ENCODE measurements at regions not wholly inside any gene's neighbourhood (a gene's known extent, or its start where the extent isn't known, plus 50 kb on each side); places are given as distances from the start of the nearest gene placed in this dataset.

GRCh38 chr15:47213883-47214282, 503.4 kb upstream of the SEMA6D start:
- Histone ChIP-seq H3K27ac (ENCODE audit: low read length) (no peak overlapping the region), H3K4me1 (ENCODE audit: low read length) (no peaks in the 10 kb centered on the region)

GRCh38 chr15:47218295-47218694, 499.0 kb upstream of the SEMA6D start:
- TF ChIP-seq EZH2 (optimal IDR thresholded peaks at IDR 0.05; ENCODE audit: low read depth, low read length) (no peak), EZH2phosphoT487 (IDR thresholded peaks at IDR 0.05; ENCODE audit: low read length) (no peak), CTCF (IDR thresholded peaks at IDR 0.05; ENCODE audit: low read length) (no peak)
- no peaks in the 10 kb centered on the region for H3K27me3 ChIP-seq (replicated peaks; ENCODE audit: insufficient read depth, low read length)
- H3K4me2 ChIP-seq (ENCODE audit: low read depth, low read length), result no peak overlapping the region
- H3K4me1 ChIP-seq (ENCODE audit: low read length), result no peaks in the 10 kb centered on the region
- H3K9ac ChIP-seq (ENCODE audit: low read length), result no peak overlapping the region
- no peaks in the 10 kb centered on the region for H3K9me3 ChIP-seq (replicated peaks; ENCODE audit: insufficient read depth, low read length)
- H3K36me3 ChIP-seq (replicated peaks; ENCODE audit: insufficient read depth, low read length), result no peaks in the 10 kb centered on the region
- no peaks in the 10 kb centered on the region for H3K9me2 ChIP-seq (replicated peaks; ENCODE audit: insufficient read depth, low read length)
- no peaks in the 10 kb centered on the region for H3F3A ChIP-seq (ENCODE audit: insufficient read depth, low read length)
- no peaks in the 10 kb centered on the region for H3K79me2 ChIP-seq (ENCODE audit: low read length)
- H3K4me3 ChIP-seq (ENCODE audit: low read length), result no peak overlapping the region
- no peak overlapping the region for H2AFZ ChIP-seq (ENCODE audit: low read length)
- H4K20me1 ChIP-seq (ENCODE audit: insufficient read depth, low read length), result no peaks in the 10 kb centered on the region
- no peak overlapping the region for H3K27ac ChIP-seq (ENCODE audit: low read length)
- no peak for DNase-seq

More at GRCh38 chr15:47213883-47214282, 503.4 kb upstream of the SEMA6D start:
- H4K20me1 ChIP-seq (ENCODE audit: insufficient read depth, low read length), result no peaks in the 10 kb centered on the region
- H2AFZ ChIP-seq (ENCODE audit: low read length), result no peak overlapping the region
- no peaks in the 10 kb centered on the region for H3K27me3 ChIP-seq (replicated peaks; ENCODE audit: insufficient read depth, low read length)
- H3F3A ChIP-seq (ENCODE audit: insufficient read depth, low read length), result no peaks in the 10 kb centered on the region
- no peaks in the 10 kb centered on the region for H3K9me3 ChIP-seq (replicated peaks; ENCODE audit: insufficient read depth, low read length)
- H3K9ac ChIP-seq (ENCODE audit: low read length), result no peak overlapping the region
- no peak overlapping the region for H3K4me2 ChIP-seq (ENCODE audit: low read depth, low read length)
- H3K36me3 ChIP-seq (replicated peaks; ENCODE audit: insufficient read depth, low read length), result no peaks in the 10 kb centered on the region
- no peaks in the 10 kb centered on the region for H3K9me2 ChIP-seq (replicated peaks; ENCODE audit: insufficient read depth, low read length)
- no peak for DNase-seq
- TF ChIP-seq CTCF (IDR thresholded peaks at IDR 0.05; ENCODE audit: low read length) (no peak), EZH2phosphoT487 (IDR thresholded peaks at IDR 0.05; ENCODE audit: low read length) (no peak), EZH2 (optimal IDR thresholded peaks at IDR 0.05; ENCODE audit: low read depth, low read length) (no peak)
- no peaks in the 10 kb centered on the region for H3K79me2 ChIP-seq (ENCODE audit: low read length)
- no peak overlapping the region for H3K4me3 ChIP-seq (ENCODE audit: low read length)

GRCh38 chr15:47244361-47244760, 472.9 kb upstream of the SEMA6D start:
- H3K36me3 ChIP-seq (replicated peaks; ENCODE audit: insufficient read depth, low read length), result no peaks in the 10 kb centered on the region; the same call in 1 of the 2 replicates
- H3K9me2 ChIP-seq (replicated peaks; ENCODE audit: insufficient read depth, low read length), result no peaks in the 10 kb centered on the region
- H3K79me2 ChIP-seq (ENCODE audit: low read length), result 0 out of 2 replicates have a peak, but pooled peaks cover 3% of the 10 kb centered on the region
- no peaks in the 10 kb centered on the region for H4K20me1 ChIP-seq (ENCODE audit: insufficient read depth, low read length)
- H3F3A ChIP-seq (ENCODE audit: insufficient read depth, low read length), result no peaks in the 10 kb centered on the region
- H3K4me1 ChIP-seq (ENCODE audit: low read length), result no peaks in the 10 kb centered on the region
- no peaks in the 10 kb centered on the region for H3K9me3 ChIP-seq (replicated peaks; ENCODE audit: insufficient read depth, low read length)
- H3K27me3 ChIP-seq (replicated peaks; ENCODE audit: insufficient read depth, low read length), result no peaks in the 10 kb centered on the region
- TF ChIP-seq EZH2 (optimal IDR thresholded peaks at IDR 0.05; ENCODE audit: low read depth, low read length), result no peak
- no peak for TF ChIP-seq CTCF (IDR thresholded peaks at IDR 0.05; ENCODE audit: low read length)
- no peak for TF ChIP-seq EZH2phosphoT487 (IDR thresholded peaks at IDR 0.05; ENCODE audit: low read length)
- H3K4me2 ChIP-seq (ENCODE audit: low read depth, low read length), result no peak overlapping the region
- H2AFZ ChIP-seq (ENCODE audit: low read length), result no peak overlapping the region
- no peak overlapping the region for H3K9ac ChIP-seq (ENCODE audit: low read length)
- H3K4me3 ChIP-seq (ENCODE audit: low read length), result no peak overlapping the region
- no peak overlapping the region for H3K27ac ChIP-seq (ENCODE audit: low read length)
- DNase-seq, result no peak

Data from MM.1S (cell line).